HG03469 (cell line): ENCODE measurements at regions not wholly inside any gene's neighbourhood (a gene's known extent, or its start where the extent isn't known, plus 50 kb on each side); places are given as distances from the start of the nearest gene placed in this dataset.

Experiments used
- ATAC-seq: cut with Tn5 transposase; IDR thresholded peaks from one replicate; pipeline ENCODE4 v1.9.1; 2021; ENCODE audit warnings: mild to moderate bottlenecking, moderate library complexity, moderate number of reproducible peaks; ENCODE audit not compliant: unreplicated experiment

GRCh38 chr15:45941367-45941766 is 306.5 kb downstream of the SQOR start:
- ATAC-seq, result no peak

- peak; percentile 60 for ATAC-seq
Observed at GRCh38 chr15:45943240-45943639, 308.4 kb downstream of the SQOR start.

GRCh38 chr15:45946111-45946510 is 311.3 kb downstream of the SQOR start:
- ATAC-seq, result no peak

- ATAC-seq, result no peak
Observed at GRCh38 chr15:45948181-45948621, 313.4 kb downstream of the SQOR start.

GRCh38 chr15:45958924-45959323 is 324.1 kb downstream of the SQOR start:
- no peak for ATAC-seq

- no peak for ATAC-seq
Observed at GRCh38 chr15:45962733-45963132, 327.9 kb downstream of the SQOR start.

- ATAC-seq, result no peak
Observed at GRCh38 chr15:45970542-45970941, 335.7 kb downstream of the SQOR start.

- ATAC-seq, result no peak
Observed at GRCh38 chr15:45980366-45980765, 345.5 kb downstream of the SQOR start.

- no peak for ATAC-seq
Observed at GRCh38 chr15:45981625-45982024, 346.8 kb downstream of the SQOR start.

- no peak for ATAC-seq
Observed at GRCh38 chr15:45991863-45992262, 357.0 kb downstream of the SQOR start.

- no peak for ATAC-seq
Observed at GRCh38 chr15:45993072-45993471, 358.2 kb downstream of the SQOR start.

- ATAC-seq, result no peak
Observed at GRCh38 chr15:45993508-45993907, 358.7 kb downstream of the SQOR start.

GRCh38 chr15:45995800-45996199 is 361.0 kb downstream of the SQOR start:
- no peak for ATAC-seq

GRCh38 chr15:46014532-46014931 is 379.7 kb downstream of the SQOR start:
- ATAC-seq, result no peak

GRCh38 chr15:46034755-46035154 is 399.9 kb downstream of the SQOR start:
- ATAC-seq, result no peak

- no peak for ATAC-seq
Observed at GRCh38 chr15:46039703-46040102, 404.9 kb downstream of the SQOR start.

GRCh38 chr15:46041905-46042304 is 407.1 kb downstream of the SQOR start:
- no peak for ATAC-seq

GRCh38 chr15:46059921-46060594 is 425.2 kb downstream of the SQOR start:
- ATAC-seq, result no peak

GRCh38 chr15:46061002-46061401 is 426.2 kb downstream of the SQOR start:
- ATAC-seq, result no peak

- no peak for ATAC-seq
Observed at GRCh38 chr15:46077220-46077619, 442.4 kb downstream of the SQOR start.

GRCh38 chr15:46079046-46079445 is 444.2 kb downstream of the SQOR start:
- ATAC-seq, result no peak

GRCh38 chr15:46080016-46080415 is 445.2 kb downstream of the SQOR start:
- no peak for ATAC-seq
